K562 (cell line): ENCODE measurements at regions not wholly inside any gene's neighbourhood (a gene's known extent, or its start where the extent isn't known, plus 50 kb on each side); places are given as distances from the start of the nearest gene placed in this dataset.

Experiments
- C11orf30 ChIP-seq: fragments of 450-650 bp; IDR thresholded peaks from 2 replicates; pipeline ENCODE4 v1.6.1; 2016; ENCODE audit warnings: low read depth, mild to moderate bottlenecking
- CBFA2T3 ChIP-seq: fragments of 450-650 bp; IDR thresholded peaks from 2 replicates; pipeline ENCODE4 v1.6.1; 2017
- CBX5 ChIP-seq: IDR thresholded peaks from 2 replicates; pipeline ENCODE4 v1.6.1; 2014; ENCODE audit warnings: low read depth, borderline replicate concordance
- DMBX1 ChIP-seq: fragments of 250-450 bp; sonication (Bioruptor Pico); IDR thresholded peaks from 2 replicates; pipeline ENCODE4 v1.8.0; 2022; ENCODE audit warnings: inconsistent platforms, mild to moderate bottlenecking, moderate library complexity, borderline replicate concordance
- NONO ChIP-seq, 2 experiments: fragments of 200-400 bp in 1 of 2; fragments of 450-650 bp in 1 of 2; formaldehyde crosslinking in 1 of 2; IDR thresholded peaks; 2 replicates each; pipeline ENCODE4 v1.6.1; 2017; ENCODE audit warnings: low read depth in 2 of 2, mild to moderate bottlenecking in 2 of 2, moderate library complexity in 2 of 2, low read length in 1 of 2
- RAD21 ChIP-seq, 2 experiments: fragments of 250-450 bp in 1 of 2; fragments of 450-650 bp in 1 of 2; sonication (Bioruptor Pico) in 1 of 2; formaldehyde crosslinking in 1 of 2; IDR thresholded peaks in 1 of 2; conservative IDR thresholded peaks in 1 of 2; 2 replicates each; pipeline versions ENCODE4 v1.4.0 to v1.8.0; 2020 to 2022; ENCODE audit warnings: mild to moderate bottlenecking in 2 of 2, moderate library complexity in 1 of 2
- RBM15 ChIP-seq: fragments of 200-400 bp; formaldehyde crosslinking; IDR thresholded peaks from 2 replicates; pipeline ENCODE4 v1.6.1; 2018; ENCODE audit warnings: mild to moderate bottlenecking, low read length, moderate library complexity; ENCODE audit not compliant: insufficient read depth
- ZBTB17 ChIP-seq: fragments of 450-650 bp; formaldehyde crosslinking; IDR thresholded peaks from 2 replicates; pipeline ENCODE4 v1.4.0; 2020; ENCODE audit warnings: mild to moderate bottlenecking
- ZFP1 ChIP-seq: fragments of 450-650 bp; formaldehyde crosslinking; IDR thresholded peaks from 2 replicates; pipeline ENCODE4 v1.4.0; 2020; ENCODE audit warnings: mild to moderate bottlenecking, mixed read lengths
- ZNF830 ChIP-seq: fragments of 250-450 bp; sonication (Bioruptor Pico); IDR thresholded peaks from 2 replicates; pipeline ENCODE4 v1.5.0; 2021; ENCODE audit warnings: mild to moderate bottlenecking
- TF ChIP-seq, protein P1 (sequence below): fragments of 450-650 bp; IDR thresholded peaks from 2 replicates; pipeline ENCODE4 v1.6.1; 2016; ENCODE audit warnings: low read depth
- TF ChIP-seq, protein P2 (sequence below): fragments of 250-450 bp; sonication (Bioruptor Pico); IDR thresholded peaks from 2 replicates; pipeline ENCODE4 v1.4.0; 2020; ENCODE audit warnings: borderline replicate concordance
- TF ChIP-seq, protein P3 (sequence below), 3 experiments: fragments of 200-800 bp in 1 of 3; fragments of 250-450 bp in 1 of 3; fragments of 450-650 bp in 1 of 3; sonication (Bioruptor Pico) in 1 of 3; sonication (Bioruptor generic) in 1 of 3; formaldehyde crosslinking in 1 of 3; IDR thresholded peaks; 2 replicates each; pipeline versions ENCODE4 v1.6.1 to v1.8.0; 2016 to 2022; ENCODE audit warnings: mild to moderate bottlenecking in 2 of 3, missing genetic modification characterization in 2 of 3, missing compliant biosample characterization in 1 of 3, moderate library complexity in 1 of 3

DNA sequence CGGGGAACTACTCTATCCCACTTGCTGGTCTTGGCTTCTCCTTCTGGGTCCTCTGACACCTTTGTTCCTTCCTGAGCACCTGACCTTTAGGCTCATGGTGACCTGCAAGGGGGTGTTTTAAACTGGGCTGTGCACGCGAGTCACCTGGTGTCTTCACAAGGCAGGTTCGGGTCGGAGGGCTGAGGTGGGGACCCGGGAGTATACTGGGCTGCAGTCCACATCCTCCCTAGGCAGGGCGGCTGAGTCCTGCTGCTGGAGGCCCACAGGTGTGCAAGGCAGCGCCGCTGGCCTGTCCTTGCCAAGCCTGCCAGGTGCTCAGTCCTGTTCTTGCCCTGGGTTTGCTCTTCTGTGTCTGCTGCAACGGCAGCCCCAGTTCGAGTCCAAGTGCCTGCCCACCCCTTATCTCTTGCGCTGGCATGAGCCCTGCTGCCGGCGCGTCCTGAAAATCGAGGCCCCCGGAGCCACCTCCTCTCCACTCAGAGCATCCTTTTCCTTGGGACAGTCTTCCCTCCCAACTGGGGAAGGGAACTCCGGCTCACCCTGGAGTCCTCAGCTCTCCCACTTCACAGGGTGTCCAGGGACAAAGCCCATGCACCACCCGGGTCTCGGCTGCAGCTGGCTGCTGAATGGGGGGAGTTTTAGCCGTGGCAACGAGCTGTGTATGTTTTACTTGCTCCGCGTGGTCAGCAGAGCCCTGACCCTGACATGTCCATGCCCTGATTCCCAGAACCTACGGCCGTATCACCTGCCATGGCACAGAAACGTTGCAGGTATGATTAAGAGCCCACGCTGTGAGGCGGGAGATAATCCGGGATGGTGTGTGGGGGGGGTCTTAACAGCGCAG is 193.5 kb downstream of the TEX29 start (continued):
- TF ChIP-seq, protein P1, sequence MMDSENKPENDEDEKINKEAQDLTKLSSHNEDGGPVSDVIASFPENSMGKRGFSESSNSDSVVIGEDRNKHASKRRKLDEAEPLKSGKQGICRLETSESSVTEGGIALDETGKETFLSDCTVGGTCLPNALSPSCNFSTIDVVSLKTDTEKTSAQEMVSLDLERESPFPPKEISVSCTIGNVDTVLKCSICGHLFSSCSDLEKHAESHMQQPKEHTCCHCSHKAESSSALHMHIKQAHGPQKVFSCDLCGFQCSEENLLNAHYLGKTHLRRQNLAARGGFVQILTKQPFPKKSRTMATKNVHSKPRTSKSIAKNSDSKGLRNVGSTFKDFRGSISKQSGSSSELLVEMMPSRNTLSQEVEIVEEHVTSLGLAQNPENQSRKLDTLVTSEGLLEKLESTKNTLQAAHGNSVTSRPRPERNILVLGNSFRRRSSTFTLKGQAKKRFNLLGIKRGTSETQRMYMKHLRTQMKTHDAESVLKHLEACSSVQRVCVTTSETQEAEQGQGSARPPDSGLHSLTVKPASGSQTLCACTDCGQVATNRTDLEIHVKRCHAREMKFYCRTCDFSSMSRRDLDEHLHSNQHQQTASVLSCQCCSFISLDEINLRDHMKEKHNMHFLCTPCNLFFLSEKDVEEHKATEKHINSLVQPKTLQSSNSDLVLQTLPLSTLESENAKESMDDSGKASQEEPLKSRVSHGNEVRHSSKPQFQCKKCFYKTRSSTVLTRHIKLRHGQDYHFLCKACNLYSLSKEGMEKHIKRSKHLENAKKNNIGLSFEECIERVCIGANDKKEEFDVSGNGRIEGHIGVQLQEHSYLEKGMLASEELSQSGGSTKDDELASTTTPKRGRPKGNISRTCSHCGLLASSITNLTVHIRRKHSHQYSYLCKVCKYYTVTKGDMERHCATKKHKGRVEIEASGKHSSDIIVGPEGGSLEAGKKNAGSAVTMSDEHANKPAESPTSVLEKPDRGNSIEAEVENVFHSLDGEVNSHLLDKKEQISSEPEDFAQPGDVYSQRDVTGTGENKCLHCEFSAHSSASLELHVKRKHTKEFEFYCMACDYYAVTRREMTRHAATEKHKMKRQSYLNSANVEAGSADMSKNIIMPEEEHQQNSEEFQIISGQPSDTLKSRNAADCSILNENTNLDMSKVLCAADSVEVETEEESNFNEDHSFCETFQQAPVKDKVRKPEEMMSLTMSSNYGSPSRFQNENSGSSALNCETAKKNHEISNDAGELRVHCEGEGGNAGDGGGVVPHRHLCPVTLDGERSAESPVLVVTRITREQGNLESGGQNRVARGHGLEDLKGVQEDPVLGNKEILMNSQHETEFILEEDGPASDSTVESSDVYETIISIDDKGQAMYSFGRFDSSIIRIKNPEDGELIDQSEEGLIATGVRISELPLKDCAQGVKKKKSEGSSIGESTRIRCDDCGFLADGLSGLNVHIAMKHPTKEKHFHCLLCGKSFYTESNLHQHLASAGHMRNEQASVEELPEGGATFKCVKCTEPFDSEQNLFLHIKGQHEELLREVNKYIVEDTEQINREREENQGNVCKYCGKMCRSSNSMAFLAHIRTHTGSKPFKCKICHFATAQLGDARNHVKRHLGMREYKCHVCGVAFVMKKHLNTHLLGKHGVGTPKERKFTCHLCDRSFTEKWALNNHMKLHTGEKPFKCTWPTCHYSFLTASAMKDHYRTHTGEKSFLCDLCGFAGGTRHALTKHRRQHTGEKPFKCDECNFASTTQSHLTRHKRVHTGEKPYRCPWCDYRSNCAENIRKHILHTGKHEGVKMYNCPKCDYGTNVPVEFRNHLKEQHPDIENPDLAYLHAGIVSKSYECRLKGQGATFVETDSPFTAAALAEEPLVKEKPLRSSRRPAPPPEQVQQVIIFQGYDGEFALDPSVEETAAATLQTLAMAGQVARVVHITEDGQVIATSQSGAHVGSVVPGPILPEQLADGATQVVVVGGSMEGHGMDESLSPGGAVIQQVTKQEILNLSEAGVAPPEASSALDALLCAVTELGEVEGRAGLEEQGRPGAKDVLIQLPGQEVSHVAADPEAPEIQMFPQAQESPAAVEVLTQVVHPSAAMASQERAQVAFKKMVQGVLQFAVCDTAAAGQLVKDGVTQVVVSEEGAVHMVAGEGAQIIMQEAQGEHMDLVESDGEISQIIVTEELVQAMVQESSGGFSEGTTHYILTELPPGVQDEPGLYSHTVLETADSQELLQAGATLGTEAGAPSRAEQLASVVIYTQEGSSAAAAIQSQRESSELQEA, result no peak
- no peak for TF ChIP-seq RBM15
- TF ChIP-seq, protein P2, sequence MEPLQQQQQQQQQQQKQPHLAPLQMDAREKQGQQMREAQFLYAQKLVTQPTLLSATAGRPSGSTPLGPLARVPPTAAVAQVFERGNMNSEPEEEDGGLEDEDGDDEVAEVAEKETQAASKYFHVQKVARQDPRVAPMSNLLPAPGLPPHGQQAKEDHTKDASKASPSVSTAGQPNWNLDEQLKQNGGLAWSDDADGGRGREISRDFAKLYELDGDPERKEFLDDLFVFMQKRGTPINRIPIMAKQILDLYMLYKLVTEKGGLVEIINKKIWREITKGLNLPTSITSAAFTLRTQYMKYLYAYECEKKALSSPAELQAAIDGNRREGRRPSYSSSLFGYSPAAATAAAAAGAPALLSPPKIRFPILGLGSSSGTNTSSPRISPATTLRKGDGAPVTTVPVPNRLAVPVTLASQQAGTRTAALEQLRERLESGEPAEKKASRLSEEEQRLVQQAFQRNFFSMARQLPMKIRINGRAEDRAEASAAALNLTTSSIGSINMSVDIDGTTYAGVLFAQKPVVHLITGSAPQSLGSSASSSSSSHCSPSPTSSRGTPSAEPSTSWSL (CRISPR knock-in tag), result no peak
- TF ChIP-seq DMBX1 (CRISPR knock-in tag), result no peak
- no peak for TF ChIP-seq ZFP1 (CRISPR knock-in tag)
- no peak for TF ChIP-seq RAD21 (CRISPR knock-in tag; conservative IDR thresholded peaks at IDR 0.05 in 1 of 2, IDR thresholded peaks at IDR 0.05 in 1 of 2)
- TF ChIP-seq, protein P3, sequence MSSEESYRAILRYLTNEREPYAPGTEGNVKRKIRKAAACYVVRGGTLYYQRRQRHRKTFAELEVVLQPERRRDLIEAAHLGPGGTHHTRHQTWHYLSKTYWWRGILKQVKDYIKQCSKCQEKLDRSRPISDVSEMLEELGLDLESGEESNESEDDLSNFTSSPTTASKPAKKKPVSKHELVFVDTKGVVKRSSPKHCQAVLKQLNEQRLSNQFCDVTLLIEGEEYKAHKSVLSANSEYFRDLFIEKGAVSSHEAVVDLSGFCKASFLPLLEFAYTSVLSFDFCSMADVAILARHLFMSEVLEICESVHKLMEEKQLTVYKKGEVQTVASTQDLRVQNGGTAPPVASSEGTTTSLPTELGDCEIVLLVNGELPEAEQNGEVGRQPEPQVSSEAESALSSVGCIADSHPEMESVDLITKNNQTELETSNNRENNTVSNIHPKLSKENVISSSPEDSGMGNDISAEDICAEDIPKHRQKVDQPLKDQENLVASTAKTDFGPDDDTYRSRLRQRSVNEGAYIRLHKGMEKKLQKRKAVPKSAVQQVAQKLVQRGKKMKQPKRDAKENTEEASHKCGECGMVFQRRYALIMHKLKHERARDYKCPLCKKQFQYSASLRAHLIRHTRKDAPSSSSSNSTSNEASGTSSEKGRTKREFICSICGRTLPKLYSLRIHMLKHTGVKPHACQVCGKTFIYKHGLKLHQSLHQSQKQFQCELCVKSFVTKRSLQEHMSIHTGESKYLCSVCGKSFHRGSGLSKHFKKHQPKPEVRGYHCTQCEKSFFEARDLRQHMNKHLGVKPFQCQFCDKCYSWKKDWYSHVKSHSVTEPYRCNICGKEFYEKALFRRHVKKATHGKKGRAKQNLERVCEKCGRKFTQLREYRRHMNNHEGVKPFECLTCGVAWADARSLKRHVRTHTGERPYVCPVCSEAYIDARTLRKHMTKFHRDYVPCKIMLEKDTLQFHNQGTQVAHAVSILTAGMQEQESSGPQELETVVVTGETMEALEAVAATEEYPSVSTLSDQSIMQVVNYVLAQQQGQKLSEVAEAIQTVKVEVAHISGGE (CRISPR knock-in tag; IDR thresholded peaks at IDR 0.05), result no peak
- no peak for TF ChIP-seq ZNF830 (CRISPR knock-in tag)
- TF ChIP-seq CBFA2T3, result no peak
- TF ChIP-seq NONO (IDR thresholded peaks at IDR 0.05; ENCODE audit: low read depth in 2 of 2, low read length in 1 of 2), result no peak
- TF ChIP-seq ZBTB17, result no peak
- no peak for TF ChIP-seq CBX5
- no peak for TF ChIP-seq C11orf30
